Panc1 (cell line): ENCODE measurements at regions not wholly inside any gene's neighbourhood (a gene's known extent, or its start where the extent isn't known, plus 50 kb on each side); places are given as distances from the start of the nearest gene placed in this dataset.

ENCODE experiments used
- ATAC-seq: fragments of 200-7000 bp; cut with Tn5 transposase; 2 replicates; pipeline ENCODE4 v1.9.1; 2020; ENCODE audit warnings: mild to moderate bottlenecking, moderate library complexity
- BruUV-seq: library from RNA; stranded (reverse); fragments of 400-500 nt; replicated peaks from 2 replicates; lab custom pipeline; 2021; lab: Mats Ljungman, UMichigan
- CTCF ChIA-PET: fragments of 300-600 bp; sonication (Branson Sonifier 250); formaldehyde crosslinking; loops from one replicate; lab custom pipeline; 2022; ENCODE audit warnings: antibody characterized with exemption; lab: Charles Lee
- POLR2A ChIA-PET: fragments of 300-600 bp; sonication (Branson Sonifier 250); formaldehyde crosslinking; loops from one replicate; lab custom pipeline; 2022; ENCODE audit warnings: antibody characterized with exemption; lab: Charles Lee
- DNase-seq: peaks from one replicate; pipeline ENCODE4 v3.0.0-alpha.2; 2010; ENCODE audit warnings: low read depth, low spot score
- H3K27ac ChIP-seq: 2 replicates; pipeline ENCODE4 v1.5.1; 2011; ENCODE audit warnings: mild to moderate bottlenecking, low read length, inconsistent platforms
- H3K27me3 ChIP-seq: fragments of 200-500 bp; sonication (Bioruptor generic); 2 replicates; pipeline ENCODE4 v1.6.0; 2014; ENCODE audit warnings: low read length, inconsistent platforms; ENCODE audit not compliant: control insufficient read depth, insufficient read depth
- H3K36me3 ChIP-seq: fragments of 200-500 bp; sonication (Bioruptor generic); 2 replicates; pipeline ENCODE4 v1.5.1; 2014; ENCODE audit warnings: inconsistent platforms, mild to moderate bottlenecking, low read length, moderate library complexity; ENCODE audit not compliant: control insufficient read depth, insufficient read depth
- H3K4me1 ChIP-seq: 2 replicates; pipeline ENCODE4 v1.5.1; 2011; ENCODE audit warnings: inconsistent platforms, mild to moderate bottlenecking, low read length, moderate library complexity; ENCODE audit not compliant: control insufficient read depth, insufficient read depth
- H3K4me3 ChIP-seq, 2 experiments: 2 replicates each; pipeline ENCODE4 v1.5.1; 2011 to 2012; ENCODE audit warnings: low read depth in 2 of 2, low read length in 2 of 2, mild to moderate bottlenecking in 2 of 2, inconsistent platforms in 1 of 2, moderate library complexity in 1 of 2
- H3K9me3 ChIP-seq: fragments of 200-500 bp; sonication (Bioruptor generic); 2 replicates; pipeline ENCODE4 v1.5.1; 2014; ENCODE audit warnings: low read depth, mild to moderate bottlenecking, inconsistent platforms, low read length, moderate library complexity; ENCODE audit not compliant: control insufficient read depth, insufficient read depth
- POLR2AphosphoS5 ChIP-seq: IDR thresholded peaks from 2 replicates; pipeline ENCODE4 v1.6.1; 2012; ENCODE audit warnings: mild to moderate bottlenecking, low read depth, low read length, moderate library complexity
- SIN3A ChIP-seq: IDR thresholded peaks from 2 replicates; pipeline ENCODE4 v1.6.1; 2012; ENCODE audit warnings: low read depth, mild to moderate bottlenecking, low read length, moderate library complexity, borderline replicate concordance; ENCODE audit not compliant: insufficient read depth
- TCF7L2 ChIP-seq: IDR thresholded peaks from 2 replicates; pipeline ENCODE4 v1.6.1; 2011; ENCODE audit warnings: mild to moderate bottlenecking, low read depth, low read length, inconsistent platforms
- in situ Hi-C: cut with HindIII; loops from 2 replicates; pipeline ENCODE4 v1.10.0; 2016; ENCODE audit warnings: low sequenced_read_pairs, low pct_unique_long_range_greater_than_20kb
- intact Hi-C: fragments of 100-400 bp; cut with micrococcal nuclease; formaldehyde crosslinking; loops from one replicate; pipeline ENCODE4 v1.10.0; 2022; ENCODE audit not compliant: unreplicated experiment
- TF ChIP-seq, protein P1 (sequence below): fragments of 450-650 bp; IDR thresholded peaks from 2 replicates; pipeline ENCODE4 v1.5.1; 2017; ENCODE audit warnings: mild to moderate bottlenecking
- TF ChIP-seq, protein P2 (sequence below), 2 experiments: IDR thresholded peaks; 2 replicates each; pipeline ENCODE4 v1.6.1; 2011 to 2012; ENCODE audit warnings: low read depth in 2 of 2, control low read depth in 1 of 2, low read length in 1 of 2, mild to moderate bottlenecking in 1 of 2, moderate library complexity in 1 of 2; ENCODE audit not compliant: insufficient read depth in 1 of 2

DNA sequence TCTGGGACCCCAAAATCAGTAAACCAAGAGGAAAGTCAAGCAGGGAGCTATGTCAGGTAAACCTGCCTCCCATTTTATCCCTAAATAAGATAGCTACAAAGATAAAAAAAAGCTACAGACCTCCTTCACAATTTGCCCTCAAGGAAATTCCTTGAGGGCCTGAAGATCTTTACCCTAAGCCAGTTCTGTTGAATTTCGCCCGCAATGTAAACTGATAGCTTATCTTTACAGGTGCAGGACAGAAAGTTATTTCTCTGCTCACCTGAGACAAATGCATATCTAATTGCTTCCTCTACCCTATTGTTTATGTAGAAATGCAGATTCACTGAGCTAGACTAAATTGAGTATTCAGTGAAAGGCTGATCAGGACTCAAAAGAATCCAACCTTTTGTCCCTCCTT lies 153.4 kb upstream of the CHRM3 start:
- Histone ChIP-seq H3K27ac (no peak overlapping the region), H3K27me3 (no peaks in the 10 kb centered on the region), H3K36me3 (no peaks in the 10 kb centered on the region), H3K4me1 (no peaks in the 10 kb centered on the region), H3K9me3 (0 out of 2 replicates have a peak, but pooled peaks cover 2% of the 10 kb centered on the region), H3K4me3 (no peak overlapping the region)
- ATAC-seq, result no peak
- no TSS peak for BruUV-seq
- no peak for TF ChIP-seq TCF7L2
- intact Hi-C loops, result no loop called here
- in situ Hi-C loops, result no loop called here
- POLR2A ChIA-PET, result no interaction called here
- DNase-seq, result no peak
- CTCF ChIA-PET, result no interaction called here

GRCh38 chr1:239228451-239228850 lies 157.9 kb upstream of the CHRM3 start:
- Histone ChIP-seq H3K4me1 (no peaks in the 10 kb centered on the region), H3K9me3 (peaks cover 3% of the 10 kb centered on the region), H3K4me3 (no peak overlapping the region), H3K27me3 (no peaks in the 10 kb centered on the region), H3K36me3 (no peaks in the 10 kb centered on the region), H3K27ac (no peak overlapping the region)
- intact Hi-C loops (loop anchor here (10.0 kb wide), 1 partner anchor 224 kb away; no protein-coding TSS in a partner anchor), in situ Hi-C loops (no loop called here)
- TF ChIP-seq, protein P1, sequence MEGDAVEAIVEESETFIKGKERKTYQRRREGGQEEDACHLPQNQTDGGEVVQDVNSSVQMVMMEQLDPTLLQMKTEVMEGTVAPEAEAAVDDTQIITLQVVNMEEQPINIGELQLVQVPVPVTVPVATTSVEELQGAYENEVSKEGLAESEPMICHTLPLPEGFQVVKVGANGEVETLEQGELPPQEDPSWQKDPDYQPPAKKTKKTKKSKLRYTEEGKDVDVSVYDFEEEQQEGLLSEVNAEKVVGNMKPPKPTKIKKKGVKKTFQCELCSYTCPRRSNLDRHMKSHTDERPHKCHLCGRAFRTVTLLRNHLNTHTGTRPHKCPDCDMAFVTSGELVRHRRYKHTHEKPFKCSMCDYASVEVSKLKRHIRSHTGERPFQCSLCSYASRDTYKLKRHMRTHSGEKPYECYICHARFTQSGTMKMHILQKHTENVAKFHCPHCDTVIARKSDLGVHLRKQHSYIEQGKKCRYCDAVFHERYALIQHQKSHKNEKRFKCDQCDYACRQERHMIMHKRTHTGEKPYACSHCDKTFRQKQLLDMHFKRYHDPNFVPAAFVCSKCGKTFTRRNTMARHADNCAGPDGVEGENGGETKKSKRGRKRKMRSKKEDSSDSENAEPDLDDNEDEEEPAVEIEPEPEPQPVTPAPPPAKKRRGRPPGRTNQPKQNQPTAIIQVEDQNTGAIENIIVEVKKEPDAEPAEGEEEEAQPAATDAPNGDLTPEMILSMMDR, result no peak
- TF ChIP-seq SIN3A (no peak), TCF7L2 (no peak), POLR2AphosphoS5 (no peak)
- TF ChIP-seq, protein P2, sequence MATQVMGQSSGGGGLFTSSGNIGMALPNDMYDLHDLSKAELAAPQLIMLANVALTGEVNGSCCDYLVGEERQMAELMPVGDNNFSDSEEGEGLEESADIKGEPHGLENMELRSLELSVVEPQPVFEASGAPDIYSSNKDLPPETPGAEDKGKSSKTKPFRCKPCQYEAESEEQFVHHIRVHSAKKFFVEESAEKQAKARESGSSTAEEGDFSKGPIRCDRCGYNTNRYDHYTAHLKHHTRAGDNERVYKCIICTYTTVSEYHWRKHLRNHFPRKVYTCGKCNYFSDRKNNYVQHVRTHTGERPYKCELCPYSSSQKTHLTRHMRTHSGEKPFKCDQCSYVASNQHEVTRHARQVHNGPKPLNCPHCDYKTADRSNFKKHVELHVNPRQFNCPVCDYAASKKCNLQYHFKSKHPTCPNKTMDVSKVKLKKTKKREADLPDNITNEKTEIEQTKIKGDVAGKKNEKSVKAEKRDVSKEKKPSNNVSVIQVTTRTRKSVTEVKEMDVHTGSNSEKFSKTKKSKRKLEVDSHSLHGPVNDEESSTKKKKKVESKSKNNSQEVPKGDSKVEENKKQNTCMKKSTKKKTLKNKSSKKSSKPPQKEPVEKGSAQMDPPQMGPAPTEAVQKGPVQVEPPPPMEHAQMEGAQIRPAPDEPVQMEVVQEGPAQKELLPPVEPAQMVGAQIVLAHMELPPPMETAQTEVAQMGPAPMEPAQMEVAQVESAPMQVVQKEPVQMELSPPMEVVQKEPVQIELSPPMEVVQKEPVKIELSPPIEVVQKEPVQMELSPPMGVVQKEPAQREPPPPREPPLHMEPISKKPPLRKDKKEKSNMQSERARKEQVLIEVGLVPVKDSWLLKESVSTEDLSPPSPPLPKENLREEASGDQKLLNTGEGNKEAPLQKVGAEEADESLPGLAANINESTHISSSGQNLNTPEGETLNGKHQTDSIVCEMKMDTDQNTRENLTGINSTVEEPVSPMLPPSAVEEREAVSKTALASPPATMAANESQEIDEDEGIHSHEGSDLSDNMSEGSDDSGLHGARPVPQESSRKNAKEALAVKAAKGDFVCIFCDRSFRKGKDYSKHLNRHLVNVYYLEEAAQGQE (IDR thresholded peaks at IDR 0.05; ENCODE audit: insufficient read depth in 1 of 2, low read depth in 2 of 2, low read length in 1 of 2), result no peak
- no TSS peak for BruUV-seq
- ChIA-PET POLR2A (no interaction called here), CTCF (no interaction called here)
- ATAC-seq (no peak), DNase-seq (no peak)

- no TSS peak for BruUV-seq
- ATAC-seq, result no peak
- no peaks in the 10 kb centered on the region for H3K4me1 ChIP-seq
- no peaks in the 10 kb centered on the region for H3K27me3 ChIP-seq
- CTCF ChIA-PET, result no interaction called here
- DNase-seq, result no peak
- intact Hi-C loops (loop anchor here (10.0 kb wide), 1 partner anchor 221 kb away; no protein-coding TSS in a partner anchor), in situ Hi-C loops (no loop called here)
- POLR2A ChIA-PET, result no interaction called here
- H3K4me3 ChIP-seq, result no peak overlapping the region
- H3K36me3 ChIP-seq, result no peaks in the 10 kb centered on the region
- H3K9me3 ChIP-seq, result peaks cover 3% of the 10 kb centered on the region
- TF ChIP-seq, protein P2 (IDR thresholded peaks at IDR 0.05; ENCODE audit: insufficient read depth in 1 of 2, low read depth in 2 of 2, low read length in 1 of 2), result no peak
- TF ChIP-seq, protein P1, result no peak
- TF ChIP-seq TCF7L2, result no peak
- TF ChIP-seq POLR2AphosphoS5, result no peak
- no peak for TF ChIP-seq SIN3A
- H3K27ac ChIP-seq, result no peak overlapping the region
Observed at GRCh38 chr1:239225396-239225795, 161.0 kb upstream of the CHRM3 start.
